GOT3 (cell line): ENCODE measurements at regions not wholly inside any gene's neighbourhood (a gene's known extent, or its start where the extent isn't known, plus 50 kb on each side); places are given as distances from the start of the nearest gene placed in this dataset.

Source experiments
- DNase-seq: peaks from one replicate; lab custom pipeline; 2025; ENCODE audit warnings: mixed read lengths; lab: John Stamatoyannopoulos, UW

DNA sequence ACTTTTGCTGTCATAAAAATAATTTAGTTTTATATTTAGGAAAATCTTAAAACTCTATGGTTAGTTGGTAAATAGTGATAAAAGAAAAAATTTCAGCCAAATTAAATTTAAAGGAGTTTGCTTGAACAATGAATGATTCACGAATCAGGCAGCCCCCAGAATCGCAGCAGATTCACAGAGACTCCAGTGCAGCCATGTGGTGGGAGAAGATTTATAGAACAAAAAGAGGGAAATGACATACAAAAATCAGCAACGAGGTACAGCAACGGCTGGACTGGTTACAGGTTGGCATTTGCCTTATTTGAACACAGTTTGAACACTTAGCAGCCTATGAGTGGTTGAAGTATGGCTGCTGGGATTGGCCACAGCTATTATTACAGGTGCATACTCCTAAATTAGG, 96.4 kb upstream of the MYCBP2 start:
- DNase-seq: no peak

DNA sequence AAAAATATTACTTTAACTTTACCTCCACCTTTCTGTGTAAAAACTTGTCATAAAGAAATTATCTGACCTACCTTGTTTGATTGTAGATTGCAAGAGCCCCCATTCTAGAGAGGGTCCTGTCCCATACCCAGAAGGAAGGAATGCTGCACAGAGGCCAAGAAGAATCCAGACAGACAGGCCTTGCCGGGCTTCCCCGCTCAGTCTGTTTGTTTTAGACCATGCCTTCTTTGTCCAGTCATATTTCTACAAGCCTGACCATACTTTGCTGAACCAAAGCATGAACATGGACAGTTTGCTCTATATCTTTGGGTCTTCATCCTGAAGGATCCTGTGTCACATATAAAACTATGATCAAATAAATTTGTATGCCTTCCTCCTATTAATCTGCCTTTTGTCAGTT, 95.8 kb upstream of the MYCBP2 start:
- DNase-seq: no peak

DNA sequence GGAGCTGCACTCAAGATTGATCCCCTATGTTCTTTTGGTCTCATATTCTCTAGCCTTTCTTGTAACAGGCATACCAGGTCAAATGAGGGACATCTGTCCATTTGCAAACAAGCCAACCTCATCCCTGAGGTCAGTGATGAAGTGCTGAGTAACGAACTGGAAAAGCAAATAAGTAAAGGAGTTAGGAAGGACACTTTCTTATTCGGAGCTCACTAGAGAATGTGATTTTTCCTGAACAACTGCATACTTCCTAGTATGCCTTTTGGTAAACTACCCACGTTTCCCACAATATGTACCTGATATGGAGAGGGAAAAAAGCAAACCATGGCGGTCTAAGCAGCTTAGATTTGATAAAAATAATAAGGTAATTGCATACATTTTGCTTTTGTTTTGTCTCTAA, 91.0 kb upstream of the MYCBP2 start:
- DNase-seq: no peak

DNA sequence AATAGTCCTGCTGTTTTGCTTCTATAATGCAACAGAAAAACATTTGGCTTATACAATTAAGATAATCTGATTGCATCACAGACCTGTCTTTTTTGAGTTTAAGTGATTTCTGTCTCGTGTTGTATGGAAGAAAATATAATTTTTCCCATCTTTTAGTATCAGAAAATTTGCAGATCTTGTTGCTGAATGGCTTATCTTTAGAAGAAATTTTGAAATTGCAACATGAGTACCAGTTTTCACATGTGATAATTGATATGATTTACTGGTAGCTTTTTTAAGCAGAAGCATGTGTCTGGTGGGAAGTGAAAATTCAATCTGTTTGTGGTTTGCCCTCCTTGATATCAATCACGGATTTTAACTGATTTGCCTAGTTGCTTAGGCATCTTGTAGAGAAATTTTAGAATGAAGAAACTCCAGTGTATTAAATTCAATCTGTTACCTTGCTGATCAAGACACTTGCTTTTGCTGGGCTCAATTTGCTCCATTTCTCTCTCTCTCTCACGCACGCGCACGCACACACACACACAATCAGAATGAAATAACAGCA, 89.8 kb upstream of the MYCBP2 start:
- DNase-seq: no peak

DNA sequence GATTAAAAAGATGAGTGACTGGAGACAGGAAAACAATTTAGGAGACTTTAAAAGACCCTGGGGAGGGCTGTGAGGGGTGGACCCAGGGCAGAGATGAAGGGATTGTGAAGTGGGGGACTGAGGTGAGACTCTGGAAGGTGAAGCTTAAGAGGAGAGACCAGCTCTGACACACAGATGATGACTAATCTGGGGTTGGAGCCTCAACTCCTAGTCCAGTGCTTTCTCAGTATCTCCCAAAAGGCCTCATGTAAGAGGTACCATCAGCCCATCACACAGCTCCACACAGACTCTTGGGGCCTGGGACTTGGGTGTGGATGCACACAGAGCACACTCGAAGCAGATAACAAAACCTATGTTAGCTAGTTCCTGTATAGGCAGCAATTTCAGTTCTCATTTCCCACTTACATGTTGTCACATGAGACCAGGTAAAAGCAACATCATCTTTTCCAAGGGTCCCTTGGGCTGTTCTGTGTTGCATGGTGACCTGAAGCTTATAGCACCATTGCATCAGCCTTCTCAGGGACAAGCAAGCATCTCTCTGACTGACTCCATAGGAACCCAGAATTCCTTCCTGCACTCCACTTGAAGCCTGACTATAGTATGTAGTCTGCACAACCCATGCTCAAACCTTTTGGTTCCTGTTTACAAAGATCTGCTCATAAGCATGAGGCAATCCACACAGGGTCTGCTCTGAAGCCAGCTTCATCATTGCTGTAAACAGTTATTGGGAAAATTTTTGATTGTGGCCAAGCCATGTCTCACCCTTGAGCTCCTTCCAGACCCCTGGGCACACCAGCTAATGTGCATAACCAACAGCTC, 88.6 kb upstream of the MYCBP2 start:
- DNase-seq: no peak

DNA sequence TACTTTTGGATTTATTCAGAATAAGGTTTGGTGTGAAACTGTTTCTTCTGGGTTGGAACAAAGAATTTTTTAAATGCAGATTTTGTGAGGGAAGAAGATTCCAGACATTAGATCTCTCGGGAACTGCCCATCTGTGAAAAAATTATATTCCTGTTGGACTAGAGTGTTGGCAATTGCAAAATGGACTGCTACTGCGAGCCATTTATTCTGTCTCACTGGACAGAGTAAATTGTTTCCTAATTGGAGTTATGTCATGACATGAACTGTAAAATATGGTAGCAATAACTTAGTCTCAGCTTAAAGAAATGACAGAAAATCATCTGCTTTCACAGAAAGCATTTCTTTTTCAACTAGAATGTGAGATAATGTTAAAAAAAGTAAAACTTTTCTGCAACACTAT, 86.0 kb upstream of the MYCBP2 start:
- DNase-seq: no peak

DNA sequence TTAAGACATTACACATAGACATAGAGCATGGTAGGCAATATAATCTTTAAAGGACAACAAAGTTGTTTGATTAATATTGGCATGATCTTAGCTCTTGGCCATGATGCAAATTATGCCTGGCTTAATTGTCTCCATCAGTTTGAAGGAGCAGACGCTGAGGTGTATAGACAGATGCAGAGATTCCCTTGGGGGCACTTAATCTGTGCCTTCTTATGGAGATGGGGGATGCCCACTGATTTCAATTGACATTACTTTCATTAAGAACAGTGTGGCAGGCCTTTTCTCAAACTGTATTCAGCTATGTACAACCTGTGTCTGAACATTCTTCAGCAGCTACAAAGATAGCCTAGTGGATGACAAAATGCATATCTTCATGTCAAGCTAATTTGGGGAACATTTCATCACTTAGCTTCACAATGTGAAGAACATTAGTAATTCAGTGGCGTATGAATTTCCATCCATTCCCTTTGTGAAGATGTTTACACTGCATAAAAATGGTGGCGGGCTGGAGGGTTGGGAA, 85.3 kb upstream of the MYCBP2 start:
- no peak for DNase-seq

DNA sequence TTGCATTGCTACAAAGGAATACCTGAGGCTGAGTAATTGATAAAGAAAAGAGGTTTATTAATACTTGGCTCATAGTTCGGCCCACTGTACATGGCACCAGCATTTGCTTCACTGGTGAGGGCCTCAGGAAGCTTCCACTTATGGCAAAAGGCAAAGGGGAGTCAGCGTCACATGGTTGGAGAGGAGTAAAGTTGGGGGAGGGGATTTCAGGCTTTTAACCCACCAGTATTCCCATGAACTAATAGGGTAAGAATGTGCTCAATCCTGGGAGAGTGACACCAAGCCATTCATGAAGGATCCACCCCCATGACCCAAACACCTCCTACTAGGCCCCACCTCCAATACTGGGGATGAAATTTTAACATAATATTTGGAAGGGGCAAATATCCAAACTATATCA, 82.5 kb upstream of the MYCBP2 start:
- no peak for DNase-seq

DNA sequence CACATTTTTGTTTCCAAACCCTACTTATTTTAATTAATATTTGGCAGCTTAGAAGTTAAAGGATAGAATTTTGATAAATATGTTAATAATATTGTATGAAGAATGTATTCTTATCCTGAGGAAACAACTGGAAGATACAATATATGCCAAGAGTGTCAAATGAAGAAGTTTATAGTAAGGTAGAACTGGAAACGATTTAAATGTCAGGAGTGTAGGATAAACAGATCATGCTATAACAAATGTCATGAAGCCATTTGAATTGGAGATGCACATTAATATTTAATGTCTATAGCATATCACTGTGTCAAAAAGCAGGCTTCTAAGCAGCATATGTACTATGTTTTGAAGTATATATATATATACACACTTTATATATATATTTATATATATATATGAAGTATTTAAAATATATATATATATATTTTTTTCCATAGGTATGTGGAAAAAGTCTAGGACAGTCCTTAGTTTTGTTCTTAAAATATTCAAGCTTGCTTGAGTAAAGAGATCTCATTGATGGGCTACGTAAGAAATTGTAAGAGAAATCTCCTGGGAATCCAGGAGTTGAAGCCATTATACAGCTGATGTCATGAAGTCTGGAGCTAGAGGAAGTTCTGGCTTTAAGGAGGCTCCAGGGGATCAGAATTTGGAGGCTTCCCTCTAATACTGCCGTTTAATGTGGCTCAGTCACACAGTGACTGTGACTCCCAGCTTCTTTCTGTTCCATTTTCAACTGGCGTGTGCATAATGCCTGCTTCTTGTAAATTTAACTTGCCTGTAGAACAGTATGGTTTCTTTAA, 79.9 kb upstream of the MYCBP2 start:
- DNase-seq: no peak

DNA sequence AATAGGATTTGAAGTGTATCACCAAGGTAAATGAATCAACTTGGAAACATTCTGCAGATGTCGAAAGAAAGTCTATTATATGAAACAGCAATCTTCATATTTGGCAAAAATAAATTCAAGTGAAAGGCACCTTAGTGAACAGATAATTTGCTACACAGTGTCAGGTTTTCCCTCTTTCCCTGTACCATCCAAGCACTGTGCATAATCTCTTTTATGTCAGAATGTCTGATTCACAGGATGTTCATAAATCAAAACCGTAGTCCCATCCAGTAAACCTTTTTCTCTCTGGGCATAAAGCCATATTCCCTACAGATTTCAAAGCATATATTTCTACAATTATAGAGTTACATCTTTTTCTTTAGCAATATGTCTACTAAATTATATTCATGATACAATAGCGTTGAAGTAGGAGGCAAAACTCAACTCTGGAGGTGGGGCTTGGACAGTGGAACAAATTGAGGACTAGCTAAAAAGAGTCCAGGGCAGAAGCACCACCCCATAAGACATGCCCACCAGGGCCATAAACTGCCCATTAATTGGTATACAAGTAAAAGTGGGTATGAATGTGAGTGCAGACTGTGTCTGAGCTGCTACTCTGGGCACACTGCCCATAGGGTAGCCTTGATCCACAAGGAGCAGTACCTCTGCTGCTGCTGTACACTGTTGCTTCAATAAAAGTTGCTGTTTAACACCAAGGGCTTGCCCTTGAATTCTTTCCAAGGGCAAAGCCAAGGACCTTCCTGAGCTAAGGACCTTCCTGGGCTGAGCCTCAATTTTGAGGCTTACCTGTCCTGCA, 72.1 kb upstream of the MYCBP2 start:
- DNase-seq: no peak

DNA sequence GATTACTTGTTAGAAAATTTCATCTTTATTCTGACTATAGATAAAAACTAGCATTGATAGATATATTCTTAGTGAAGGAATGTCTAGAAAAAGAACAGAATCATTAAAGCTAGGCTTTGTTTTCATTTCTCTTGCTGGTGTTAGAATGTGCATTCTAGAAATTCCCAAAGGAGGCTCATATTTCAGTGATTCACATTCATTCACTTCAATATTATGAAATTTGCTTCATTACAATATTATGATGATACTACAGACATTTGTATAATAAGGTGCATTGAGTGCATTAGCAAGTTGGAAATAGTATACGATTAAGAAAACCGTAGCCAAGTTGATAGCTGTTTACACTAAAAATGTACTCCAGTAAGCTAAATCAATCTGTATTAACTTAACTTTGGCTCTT, 70.7 kb upstream of the MYCBP2 start:
- DNase-seq: no peak

DNA sequence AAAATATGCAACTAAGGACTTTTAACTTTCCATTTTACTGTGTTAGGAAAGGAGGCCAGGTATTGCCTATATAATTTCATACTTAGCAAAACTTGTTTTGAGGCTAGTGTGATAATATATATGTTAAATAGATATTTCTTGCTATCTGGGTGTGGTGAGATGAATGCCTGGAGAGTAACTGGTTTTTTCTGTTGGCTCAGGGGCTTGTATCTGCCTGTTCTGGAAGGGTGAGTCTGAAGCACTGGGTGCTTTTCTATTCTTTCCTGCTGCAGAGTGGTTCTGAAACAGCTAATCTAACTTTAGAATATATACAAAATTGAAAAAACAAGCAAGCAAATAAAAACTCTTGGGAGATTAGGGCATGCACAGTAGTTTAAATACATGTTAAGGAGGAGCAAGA, 64.6 kb upstream of the MYCBP2 start:
- DNase-seq: no peak

DNA sequence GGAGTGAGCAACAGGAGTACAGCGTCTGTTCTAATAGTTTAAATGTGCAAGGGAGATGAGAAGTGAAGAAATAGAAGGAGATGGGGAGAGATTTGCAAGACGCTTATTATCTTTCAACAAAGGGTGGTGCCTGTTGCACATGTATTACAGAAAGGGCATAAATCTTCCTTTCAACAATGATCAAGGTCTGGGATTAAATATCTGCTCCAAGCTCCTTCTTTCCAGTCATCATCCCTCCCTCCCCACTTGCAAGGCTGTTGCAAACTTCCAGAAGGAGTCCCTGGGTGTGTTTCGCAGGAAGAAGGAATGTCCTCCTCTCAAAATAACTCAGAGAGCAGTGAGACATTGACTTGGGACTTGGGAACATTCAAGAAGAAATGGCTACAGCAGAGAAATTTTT, 63.5 kb upstream of the MYCBP2 start:
- no peak for DNase-seq

DNA sequence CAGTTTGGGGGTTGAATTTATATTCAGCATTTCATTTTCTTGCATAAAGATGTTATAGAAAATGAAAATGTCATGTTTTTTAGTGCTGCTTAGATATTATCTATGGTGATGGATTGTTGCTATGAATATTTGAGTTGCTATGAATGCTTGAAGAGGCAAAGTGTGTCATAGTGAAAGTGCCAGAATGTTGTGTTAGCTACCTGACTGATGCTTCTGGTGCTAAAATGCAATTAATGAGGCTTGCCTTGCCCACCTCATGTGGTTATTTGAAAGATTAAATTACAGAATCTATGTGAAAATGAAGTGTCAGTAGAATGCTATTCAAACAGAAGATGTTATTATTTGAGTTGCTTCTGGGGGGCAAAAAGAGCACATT, 62.7 kb upstream of the MYCBP2 start:
- DNase-seq: no peak

DNA sequence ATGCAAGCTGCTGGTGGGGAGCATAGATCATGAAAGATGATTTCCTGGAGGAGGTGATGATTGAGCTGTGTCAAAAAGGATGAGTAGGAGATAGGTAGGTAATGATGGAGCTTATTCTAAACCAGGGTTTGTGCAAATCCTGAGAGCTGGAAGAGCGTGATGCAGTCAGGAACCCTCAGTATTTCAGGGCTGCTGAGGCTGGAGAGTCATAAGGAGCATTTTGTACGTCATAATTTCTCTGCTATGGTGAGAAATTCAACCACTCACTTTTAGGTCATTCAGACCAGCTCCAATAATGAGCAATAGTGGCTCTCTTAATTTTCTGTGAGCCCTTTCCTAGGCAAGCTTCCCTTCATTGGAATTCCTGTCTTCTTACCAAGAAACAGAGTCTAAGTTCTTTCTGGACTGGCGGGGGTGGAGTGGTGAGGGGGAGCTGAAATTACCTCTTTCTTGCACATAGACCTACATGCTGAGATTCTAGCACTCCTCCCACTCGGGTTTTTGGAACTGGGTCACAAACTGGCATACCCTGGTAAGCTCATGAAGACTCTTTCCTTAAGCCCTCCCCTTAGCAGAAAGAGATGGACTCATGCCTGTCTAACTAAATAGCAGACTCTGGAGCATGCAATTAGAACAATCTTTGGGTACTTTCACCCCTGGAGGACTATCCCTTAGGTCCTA, 62.2 kb upstream of the MYCBP2 start:
- no peak for DNase-seq

DNA sequence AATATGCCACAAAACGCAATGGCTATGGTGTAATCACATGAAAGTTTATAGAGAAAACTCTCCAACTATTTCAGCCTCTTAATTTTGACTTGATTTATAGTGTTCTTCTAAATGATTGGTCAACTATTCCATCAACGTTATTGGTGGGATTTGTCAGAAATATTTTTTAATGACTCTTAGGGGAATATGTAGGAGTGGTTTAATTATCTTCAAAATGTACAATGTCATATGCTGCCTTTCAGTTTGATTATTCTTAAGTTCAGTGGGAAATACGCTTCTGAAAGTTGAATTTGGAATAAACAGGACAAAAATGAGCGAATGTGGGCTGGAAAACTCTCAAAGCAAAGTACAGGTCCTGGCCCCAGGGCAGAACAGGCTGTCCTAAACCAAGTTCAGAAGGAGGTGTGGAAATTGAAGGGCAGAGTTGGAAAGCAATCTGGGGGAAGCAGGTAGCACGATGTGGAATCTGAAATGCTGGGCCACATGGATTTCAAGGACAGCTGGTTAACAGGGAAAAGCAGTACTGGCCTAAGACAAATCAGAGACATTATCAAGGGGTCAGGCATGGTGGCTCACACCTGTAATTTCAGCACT, 60.8 kb upstream of the MYCBP2 start:
- no peak for DNase-seq

DNA sequence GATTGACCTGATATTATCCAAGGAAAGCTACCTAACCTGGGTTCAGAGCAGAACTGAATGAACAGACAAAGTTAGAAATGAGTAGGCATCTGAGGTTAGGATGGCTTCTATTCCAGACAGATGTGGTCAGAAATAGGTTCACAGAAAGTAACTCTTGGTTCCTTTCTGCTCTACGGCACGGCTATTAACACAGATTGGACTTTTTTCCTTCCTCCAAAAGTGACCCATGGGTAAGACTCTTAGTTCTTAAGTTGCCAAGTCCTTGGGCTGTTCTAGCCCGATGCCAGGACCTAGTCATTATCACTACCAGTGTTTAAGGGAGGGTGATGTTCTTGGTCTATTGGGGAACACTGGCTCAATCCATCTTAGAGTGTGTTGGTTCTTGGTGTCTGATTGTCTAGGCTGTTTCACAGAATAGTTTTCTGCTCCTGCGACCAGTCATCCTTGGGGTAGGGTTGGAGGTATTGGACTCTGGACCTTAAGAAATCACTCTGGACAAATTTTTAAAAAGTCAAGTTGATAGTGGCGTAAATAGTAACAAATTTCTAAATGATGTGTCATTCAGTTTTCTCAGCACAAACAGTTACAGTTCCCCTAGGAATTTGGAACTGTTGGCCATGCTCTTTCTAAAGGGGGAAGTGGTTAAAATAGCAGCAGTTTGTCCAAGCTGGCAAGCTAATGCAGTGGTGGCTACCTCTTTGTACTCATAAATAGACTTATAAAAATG, 60.1 kb upstream of the MYCBP2 start:
- peak; percentile 9 for DNase-seq

DNA sequence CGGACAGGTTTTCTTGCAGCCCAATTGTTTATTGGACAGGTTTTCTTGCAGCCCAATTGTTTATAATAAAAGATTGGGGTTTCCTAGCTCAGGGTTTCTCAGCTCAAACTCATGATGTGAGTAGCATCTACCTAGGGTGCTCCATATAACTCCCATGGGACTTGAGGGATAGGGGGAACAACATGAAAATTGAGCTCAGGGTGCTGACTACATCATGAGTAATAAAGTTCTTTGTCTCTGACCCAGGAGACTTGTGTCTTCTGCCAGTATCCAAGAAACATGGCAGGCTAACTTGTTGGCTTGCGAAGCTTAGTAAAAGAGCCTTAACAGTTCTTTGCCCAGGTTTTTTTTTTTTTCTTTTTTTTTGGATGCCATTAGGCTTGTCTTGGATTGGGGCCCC, 59.2 kb upstream of the MYCBP2 start:
- no peak for DNase-seq

DNA sequence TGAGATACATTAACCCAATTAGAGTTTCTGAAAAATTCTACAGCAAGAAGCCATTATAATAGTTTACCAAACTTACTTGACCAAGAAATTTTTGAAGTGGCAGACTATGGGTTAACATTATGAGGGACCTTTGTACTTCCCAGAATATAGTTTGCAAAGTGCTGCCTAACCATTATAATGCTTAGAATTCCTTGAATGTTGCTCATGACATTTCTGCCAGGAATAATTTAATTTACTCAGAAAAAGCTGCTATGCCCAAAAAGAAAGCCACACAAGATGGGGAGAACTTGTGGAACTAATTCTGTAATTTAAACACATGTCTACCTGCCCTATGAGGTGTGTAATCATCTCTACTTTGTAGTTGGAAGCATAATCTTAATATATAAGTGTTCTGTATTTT, 58.1 kb upstream of the MYCBP2 start:
- no peak for DNase-seq

DNA sequence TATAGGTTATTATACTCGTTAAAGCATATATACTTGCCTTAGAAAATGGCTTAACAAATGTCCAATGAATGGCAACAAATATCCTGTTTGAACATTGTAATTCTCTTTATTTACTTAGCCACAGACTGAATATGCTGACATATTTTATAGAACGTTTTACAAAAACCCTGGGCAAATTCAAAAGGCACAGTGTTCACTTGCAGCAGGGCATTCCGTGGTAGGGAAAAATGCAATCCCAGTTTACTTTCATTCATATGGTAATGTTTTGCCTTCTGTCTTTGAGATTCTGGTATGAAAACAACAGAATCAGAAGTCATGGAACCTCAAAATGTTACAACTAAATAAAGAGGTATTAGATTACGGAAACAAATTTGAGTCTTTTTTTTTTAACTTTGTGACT, 56.2 kb upstream of the MYCBP2 start:
- DNase-seq: no peak

DNA sequence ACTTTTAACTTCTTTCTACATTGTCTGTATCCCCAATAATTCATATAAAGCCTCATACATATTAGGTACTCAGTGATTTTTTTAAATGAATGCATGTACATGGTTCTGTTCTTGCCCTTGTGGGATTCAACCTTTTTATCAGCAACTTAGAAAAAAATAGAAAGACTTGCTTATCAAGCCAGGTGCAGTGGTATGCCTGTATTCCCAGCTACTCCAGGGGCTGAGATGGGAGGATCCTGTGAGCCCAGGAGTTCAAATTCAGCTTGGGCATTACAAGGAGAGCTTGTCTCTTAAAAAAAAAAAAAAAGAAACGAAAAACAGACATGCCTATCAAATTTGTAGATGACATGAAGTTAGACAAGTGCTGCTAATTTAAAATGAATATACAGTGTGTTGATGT, 54.2 kb upstream of the MYCBP2 start:
- DNase-seq: no peak
